Testis (tissue), 2 donors: ENCODE measurements at regions not wholly inside any gene's neighbourhood (a gene's known extent, or its start where the extent isn't known, plus 50 kb on each side); places are given as distances from the start of the nearest gene placed in this dataset.
A peak's percentile ranks its signal among the peaks of the same experiment; 100 is the strongest.

ENCODE experiments used
- DNase-seq: peaks from one replicate; pipeline ENCODE4 v3.0.0-alpha.2; 2019
- H3K27ac ChIP-seq, 2 donors: fragments of 200-600 bp; sonication (generic); one replicate each; pipeline ENCODE4 v1.5.1; 2019
- H3K27me3 ChIP-seq: fragments of 200-600 bp; sonication (generic); one replicate; pipeline ENCODE4 v1.5.1; 2019
- H3K36me3 ChIP-seq: fragments of 200-600 bp; sonication (generic); one replicate; pipeline ENCODE4 v1.5.1; 2017; ENCODE audit warnings: low read depth; ENCODE audit errors: missing control alignments
- H3K4me1 ChIP-seq: fragments of 200-600 bp; sonication (generic); one replicate; pipeline ENCODE4 v1.5.1; 2019
- H3K4me3 ChIP-seq, 2 donors: fragments of 200-600 bp; sonication (generic); one replicate each; pipeline ENCODE4 v1.5.1; 2017 to 2019
- H3K9me3 ChIP-seq: fragments of 200-600 bp; sonication (generic); one replicate; pipeline ENCODE4 v1.5.1; 2017
- CTCF ChIP-seq, 3 experiments: fragments of 450-650 bp in 2 of 3; fragments of 200-600 bp in 1 of 3; sonication (generic) in 1 of 3; IDR thresholded peaks; one replicate each; pipeline ENCODE4 v1.5.1; 2016 to 2019; ENCODE audit warnings: antibody characterized with exemption in 3 of 3, mild to moderate bottlenecking in 2 of 3, moderate library complexity in 1 of 3
- POLR2A ChIP-seq: fragments of 450-650 bp; IDR thresholded peaks from one replicate; pipeline ENCODE4 v1.6.1; 2017; ENCODE audit warnings: antibody characterized with exemption, mild to moderate bottlenecking, moderate library complexity
- WGBS, 2 donors: methylation state at CpG; one replicate each; pipeline ENCODE4 v1.1.5; 2018; 5-methylcytosine and 5-hydroxymethylcytosine counted together
- intact Hi-C: fragments of 100-400 bp; cut with DNase I; formaldehyde crosslinking; loops from one replicate; pipeline ENCODE4 v1.15.1; 2023; ENCODE audit warnings: low total_unique reads

- Histone ChIP-seq H3K9me3 (no peaks in the 10 kb centered on the region), H3K36me3 (no peaks in the 10 kb centered on the region), H3K4me3 (no peak overlapping the region), H3K27me3 (no peaks in the 10 kb centered on the region), H3K27ac (no peak overlapping the region), H3K4me1 (no peaks in the 10 kb centered on the region)
- TF ChIP-seq POLR2A (no peak), CTCF (IDR thresholded peaks at IDR 0.05) (no peak)
- 61 to 85% methylated on average over 14 to 46 of the region's 46 CpGs for WGBS, 2 donors
- DNase-seq: no peak
- intact Hi-C loops: no loop called here
Measured at GRCh38 chr6:168383062-168383854, 57.7 kb upstream of the SMOC2 start.

- Histone ChIP-seq H3K4me3 (no peak overlapping the region), H3K27ac (no peak overlapping the region), H3K27me3 (no peaks in the 10 kb centered on the region), H3K4me1 (no peaks in the 10 kb centered on the region), H3K36me3 (no peaks in the 10 kb centered on the region), H3K9me3 (no peaks in the 10 kb centered on the region)
- peak; percentile 36 for DNase-seq
- TF ChIP-seq POLR2A (no peak), CTCF (IDR thresholded peaks at IDR 0.05) (no peak)
- WGBS, 2 donors: 59 to 63% methylated on average over 30 to 31 of the region's 31 CpGs
- intact Hi-C loops: no loop called here
Measured at GRCh38 chr6:168384045-168385036, 56.6 kb upstream of the SMOC2 start.

- no peak overlapping the region for H3K27ac ChIP-seq
Measured at GRCh38 chr6:168385037-168385759, 55.8 kb upstream of the SMOC2 start.

More at GRCh38 chr6:168385037-168385759, 55.8 kb upstream of the SMOC2 start:
- intact Hi-C loops: no loop called here
- no peak for TF ChIP-seq POLR2A
- no peak for TF ChIP-seq CTCF (IDR thresholded peaks at IDR 0.05)
- Histone ChIP-seq H3K36me3 (no peaks in the 10 kb centered on the region), H3K27me3 (no peaks in the 10 kb centered on the region), H3K4me1 (no peaks in the 10 kb centered on the region), H3K9me3 (no peaks in the 10 kb centered on the region), H3K4me3 (no peak overlapping the region)
- WGBS, 2 donors: 52 to 57% methylated on average over 18 of the region's 18 CpGs
- no peak for DNase-seq
